ENCODE measurements at regions not wholly inside any gene's neighbourhood (a gene's known extent, or its start where the extent isn't known, plus 50 kb on each side); places are given as distances from the start of the nearest gene placed in this dataset.

- no peak overlapping the region for H3K27ac ChIP-seq (ENCODE audit: low read depth, low read length)
- no peak overlapping the region for H3K4me3 ChIP-seq (ENCODE audit: low read length)
- CTCF ChIA-PET, result no interaction called here
- POLR2A ChIA-PET, result no interaction called here
- no peak overlapping the region for H3K4me3 Mint-ChIP-seq
- intact Hi-C loops (cut with micrococcal nuclease), result no loop called here
- H3K9me3 ChIP-seq (ENCODE audit: control insufficient read depth in 2 of 3, low read length in 3 of 3), result no peaks in the 10 kb centered on the region
- H3K36me3 Mint-ChIP-seq, result no peaks in the 10 kb centered on the region
- peaks cover 0 to 4% (median 0%) of the 10 kb centered on the region in 5 donors for H3K27me3 Mint-ChIP-seq
- DNase-seq (no peak), ATAC-seq (no peak)
- H3K27ac Mint-ChIP-seq, result no peak overlapping the region
- H3K4me1 Mint-ChIP-seq, result peaks cover 0 to 7% (median 0%) of the 10 kb centered on the region in 7 donors
- no peaks in the 10 kb centered on the region for H3K4me1 ChIP-seq (ENCODE audit: control insufficient read depth in 2 of 2, insufficient read depth in 2 of 2, low read length in 2 of 2)
- no peaks in the 10 kb centered on the region for H3K27me3 ChIP-seq (ENCODE audit: control insufficient read depth in 2 of 2, insufficient read depth in 2 of 2, low read length in 2 of 2)
- H3K9me3 Mint-ChIP-seq, result peaks cover 0 to 4% (median 0%) of the 10 kb centered on the region in 11 donors
- no peaks in the 10 kb centered on the region for H3K36me3 ChIP-seq (ENCODE audit: control insufficient read depth in 2 of 3, insufficient read depth in 3 of 3, low read length in 3 of 3)
Measured at GRCh38 chr6:128570680-128571063, 50.3 kb upstream of the PTPRK start.

- Mint-ChIP-seq H3K27ac (no peak overlapping the region), H3K36me3 (no peaks in the 10 kb centered on the region), H3K4me3 (no peak overlapping the region), H3K27me3 (peaks cover 0 to 4% (median 0%) of the 10 kb centered on the region in 5 donors), H3K9me3 (peaks cover 0 to 4% (median 0%) of the 10 kb centered on the region in 11 donors), H3K4me1 (peaks cover 0 to 5% (median 0%) of the 10 kb centered on the region in 7 donors)
- ChIA-PET CTCF (no interaction called here), POLR2A (no interaction called here)
- Histone ChIP-seq H3K9me3 (ENCODE audit: control insufficient read depth in 2 of 3, low read length in 3 of 3) (no peaks in the 10 kb centered on the region), H3K27ac (ENCODE audit: low read depth, low read length) (no peak overlapping the region), H3K27me3 (ENCODE audit: control insufficient read depth in 2 of 2, insufficient read depth in 2 of 2, low read length in 2 of 2) (no peaks in the 10 kb centered on the region), H3K36me3 (ENCODE audit: control insufficient read depth in 2 of 3, insufficient read depth in 3 of 3, low read length in 3 of 3) (no peaks in the 10 kb centered on the region), H3K4me1 (ENCODE audit: control insufficient read depth in 2 of 2, insufficient read depth in 2 of 2, low read length in 2 of 2) (no peaks in the 10 kb centered on the region), H3K4me3 (ENCODE audit: low read length) (no peak overlapping the region)
- ATAC-seq, result no peak
- no peak for DNase-seq
- intact Hi-C loops (cut with micrococcal nuclease), result no loop called here
Measured at GRCh38 chr6:128569732-128570679, 49.6 kb upstream of the PTPRK start.

All from naive thymus-derived CD4-positive, alpha-beta T cell (primary cell).